H7 (cell line): ENCODE measurements at regions not wholly inside any gene's neighbourhood (a gene's known extent, or its start where the extent isn't known, plus 50 kb on each side); places are given as distances from the start of the nearest gene placed in this dataset.
"Not testable (repeated sequence)": the region's sequence is repeated elsewhere in the genome, so short reads cannot be mapped to it uniquely, and the experiment has no call there.

Source experiments
- DNase-seq: peaks from one replicate; pipeline ENCODE4 v3.0.0; 2012
- H3K27me3 ChIP-seq: 2 replicates; pipeline ENCODE4 v1.6.0; 2011; ENCODE audit warnings: mild to moderate bottlenecking, low read length; ENCODE audit not compliant: control insufficient read depth, insufficient read depth
- H3K36me3 ChIP-seq: replicated peaks from 2 replicates; pipeline ENCODE4 v1.5.1; 2011; ENCODE audit warnings: low read length; ENCODE audit not compliant: control insufficient read depth, insufficient read depth
- H3K4me3 ChIP-seq: 2 replicates; pipeline ENCODE4 v1.5.1; 2011; ENCODE audit warnings: low read depth, mild to moderate bottlenecking, control low read depth, low read length, moderate library complexity; ENCODE audit not compliant: insufficient read depth

DNA sequence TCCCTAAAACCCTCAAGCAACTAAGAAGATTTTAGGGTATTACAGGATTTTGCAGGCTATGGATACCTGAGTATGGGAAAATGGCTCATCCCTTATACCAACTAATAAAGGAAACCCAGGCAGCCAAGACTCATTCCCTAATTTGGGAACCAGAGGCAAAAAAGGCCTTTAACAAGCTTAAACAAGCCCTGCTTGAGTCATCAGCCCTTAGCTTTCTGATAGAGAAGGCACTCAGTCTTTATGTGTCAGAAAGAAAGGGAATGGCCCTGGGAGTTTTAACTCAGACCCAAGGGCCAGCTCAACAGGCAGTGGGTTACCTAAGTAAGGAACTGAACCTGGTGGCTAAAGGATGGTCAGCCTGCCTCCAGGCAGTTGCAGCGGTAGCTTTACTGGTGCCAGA is 96.9 kb upstream of the RMP24 start:
- Histone ChIP-seq H3K36me3 (no peaks in the 10 kb centered on the region), H3K4me3 (no peak overlapping the region), H3K27me3 (no peaks in the 10 kb centered on the region)
- DNase-seq: no peak

DNA sequence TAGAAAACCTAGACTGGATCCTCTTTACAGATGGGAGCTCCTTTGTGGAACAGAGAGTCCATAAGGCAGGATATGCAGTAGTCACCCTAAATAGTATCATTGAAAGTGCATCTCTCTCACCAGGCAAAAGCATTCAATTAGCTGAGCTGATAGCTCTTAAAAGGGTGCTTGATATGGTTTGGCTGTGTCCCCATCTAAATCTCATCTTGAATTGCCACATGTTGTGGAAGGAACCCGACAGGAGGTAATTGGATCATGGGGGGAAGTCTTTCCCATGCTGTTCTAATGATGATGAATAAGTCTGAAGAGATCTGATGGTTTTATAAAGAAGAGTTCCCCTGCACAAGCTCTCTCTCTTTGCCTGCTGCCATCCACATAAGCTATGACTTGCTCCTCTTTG is 96.2 kb upstream of the RMP24 start:
- no peaks in the 10 kb centered on the region for H3K36me3 ChIP-seq
- H3K4me3 ChIP-seq: no peak overlapping the region
- H3K27me3 ChIP-seq: no peaks in the 10 kb centered on the region
- no peak for DNase-seq

DNA sequence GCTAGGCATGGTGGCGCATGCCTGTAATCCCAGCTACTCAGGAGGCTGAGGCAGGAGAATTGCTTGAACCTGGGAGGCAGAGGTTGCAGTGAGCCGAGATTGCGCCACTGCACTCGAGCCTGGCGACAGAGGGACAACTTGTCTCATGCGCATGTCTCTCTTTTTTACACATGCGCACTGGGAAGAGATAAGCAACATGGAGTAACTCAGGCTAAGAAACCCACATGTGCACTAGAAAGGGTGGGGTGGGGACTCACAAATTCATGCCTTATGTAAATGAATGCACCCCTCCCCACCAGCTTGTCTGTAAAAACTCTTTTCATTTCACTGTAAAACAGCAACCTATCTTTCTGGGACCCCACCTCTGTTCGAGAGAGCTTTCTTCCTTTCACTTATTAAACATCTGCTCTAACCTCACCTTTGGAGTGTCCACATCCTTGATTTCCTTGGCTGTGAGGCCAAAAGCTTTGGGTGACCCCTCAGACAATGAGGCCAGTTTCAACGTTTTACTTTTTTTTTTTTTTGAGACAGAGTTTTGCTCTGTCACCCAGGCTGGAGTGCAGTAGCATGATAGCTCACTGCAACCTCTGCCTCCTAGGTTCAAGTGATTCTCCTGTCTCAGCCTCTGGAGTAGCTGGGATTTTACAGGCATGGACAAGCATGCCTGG is 91.6 kb upstream of the RMP24 start:
- Histone ChIP-seq H3K27me3 (no peaks in the 10 kb centered on the region), H3K4me3 (no peak overlapping the region), H3K36me3 (no peaks in the 10 kb centered on the region)
- no peak for DNase-seq

DNA sequence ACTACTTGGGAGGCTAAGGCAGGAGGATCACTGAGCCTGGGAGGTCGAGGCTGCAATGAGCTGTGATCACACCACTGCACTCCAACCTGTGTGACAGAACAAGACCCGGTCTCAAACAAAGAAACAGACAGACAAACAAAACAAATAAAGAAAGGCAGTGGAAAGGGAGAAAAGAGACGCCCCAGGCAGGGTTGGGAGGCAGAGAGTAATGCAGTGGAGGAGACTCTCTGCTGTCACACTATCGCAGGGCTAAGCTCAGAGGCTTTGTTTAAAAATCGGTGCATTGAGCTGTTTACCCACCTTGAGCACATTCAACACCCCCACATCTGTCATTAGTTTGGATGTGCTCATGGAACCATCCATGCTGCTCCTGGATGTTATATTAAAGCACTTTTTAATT is 84.2 kb upstream of the RMP24 start:
- no peaks in the 10 kb centered on the region for H3K36me3 ChIP-seq
- H3K27me3 ChIP-seq: no peaks in the 10 kb centered on the region
- H3K4me3 ChIP-seq: no peak overlapping the region
- DNase-seq: no peak

DNA sequence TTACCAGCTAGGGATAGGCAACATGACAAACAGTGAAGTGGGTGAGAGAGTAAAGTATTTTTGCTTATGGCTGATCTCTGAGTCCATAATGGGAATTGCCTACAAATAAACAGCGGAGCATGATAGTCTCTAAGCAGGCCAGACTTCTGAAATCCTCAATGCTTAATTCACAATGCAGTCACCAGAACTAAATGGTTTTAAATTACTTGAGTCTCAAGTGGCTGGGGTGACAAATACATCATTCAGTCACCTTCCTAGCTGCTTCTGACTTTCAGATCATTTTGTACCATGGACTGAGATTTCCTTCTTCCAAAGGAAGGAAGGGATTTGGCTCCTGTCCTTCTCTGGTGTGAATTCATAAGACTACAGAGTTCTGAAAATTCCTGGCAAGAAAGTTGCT is 82.8 kb upstream of the RMP24 start:
- no peak for DNase-seq
- H3K27me3 ChIP-seq: no peaks in the 10 kb centered on the region
- no peak overlapping the region for H3K4me3 ChIP-seq
- no peaks in the 10 kb centered on the region for H3K36me3 ChIP-seq

DNA sequence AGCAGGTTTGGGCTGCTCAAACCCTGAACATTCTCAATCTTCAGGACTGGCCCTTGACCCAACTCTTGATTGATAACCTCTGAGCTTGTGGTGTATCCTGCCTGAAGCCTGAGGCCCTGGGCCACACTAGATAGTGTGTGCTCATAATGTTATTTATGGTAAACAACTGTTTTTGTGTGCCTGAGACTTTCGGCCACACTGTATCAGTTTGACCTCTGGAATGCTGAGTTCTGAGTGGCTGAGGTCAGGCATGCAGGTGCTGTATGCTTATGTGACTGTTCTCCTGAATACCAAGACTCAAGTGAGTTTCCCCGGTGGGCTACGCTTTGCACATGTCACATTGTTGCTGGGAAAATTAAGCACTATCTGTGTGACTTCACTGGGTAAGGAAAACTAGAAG is 82.2 kb upstream of the RMP24 start:
- 0 out of 2 replicates have a peak, but pooled peaks cover 1% of the 10 kb centered on the region for H3K36me3 ChIP-seq
- H3K27me3 ChIP-seq: no peaks in the 10 kb centered on the region
- H3K4me3 ChIP-seq: no peak overlapping the region
- DNase-seq: no peak

DNA sequence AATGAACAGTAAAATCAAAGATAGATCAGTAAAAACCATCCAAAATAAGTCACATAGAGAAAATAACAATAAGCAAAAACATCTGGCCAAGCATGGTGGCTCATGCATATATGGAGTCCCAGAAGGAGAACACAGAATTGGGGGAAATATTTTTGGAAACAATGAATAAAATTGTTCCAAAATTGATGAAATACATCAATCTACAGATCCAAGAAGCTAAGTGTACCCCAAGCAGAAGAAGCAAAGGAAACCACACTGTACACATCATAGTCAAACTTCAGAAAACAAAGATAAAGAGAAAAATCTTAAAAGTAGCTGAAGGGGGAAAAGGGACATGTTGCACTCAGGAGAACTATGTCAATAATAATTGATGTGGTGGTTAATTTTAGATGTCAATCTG is 80.4 kb upstream of the RMP24 start:
- no peak for DNase-seq
- no peaks in the 10 kb centered on the region for H3K27me3 ChIP-seq
- H3K36me3 ChIP-seq: peaks cover 6% of the 10 kb centered on the region
- H3K4me3 ChIP-seq: no peak overlapping the region

DNA sequence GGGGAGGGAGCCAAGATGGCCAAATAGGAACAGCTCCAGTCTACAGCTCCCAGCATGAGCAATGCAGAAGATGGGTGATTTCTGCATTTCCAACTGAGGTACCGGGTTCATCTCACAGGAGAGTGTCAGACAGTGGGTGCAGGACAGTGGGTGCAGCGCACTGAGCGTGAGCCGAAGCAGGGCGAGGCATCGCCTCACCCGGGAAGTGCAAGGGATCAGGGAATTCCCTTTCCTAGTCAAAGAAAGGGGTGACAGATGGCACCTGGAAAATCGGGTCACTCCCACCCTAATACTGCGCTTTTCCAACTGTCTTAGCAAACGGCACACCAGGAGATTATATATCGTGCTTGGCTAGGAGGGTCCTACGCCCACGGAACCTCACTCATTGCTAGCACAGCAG is 75.0 kb upstream of the RMP24 start:
- not testable (repeated sequence) for H3K27me3 ChIP-seq, DNase-seq, H3K36me3 ChIP-seq, H3K4me3 ChIP-seq

DNA sequence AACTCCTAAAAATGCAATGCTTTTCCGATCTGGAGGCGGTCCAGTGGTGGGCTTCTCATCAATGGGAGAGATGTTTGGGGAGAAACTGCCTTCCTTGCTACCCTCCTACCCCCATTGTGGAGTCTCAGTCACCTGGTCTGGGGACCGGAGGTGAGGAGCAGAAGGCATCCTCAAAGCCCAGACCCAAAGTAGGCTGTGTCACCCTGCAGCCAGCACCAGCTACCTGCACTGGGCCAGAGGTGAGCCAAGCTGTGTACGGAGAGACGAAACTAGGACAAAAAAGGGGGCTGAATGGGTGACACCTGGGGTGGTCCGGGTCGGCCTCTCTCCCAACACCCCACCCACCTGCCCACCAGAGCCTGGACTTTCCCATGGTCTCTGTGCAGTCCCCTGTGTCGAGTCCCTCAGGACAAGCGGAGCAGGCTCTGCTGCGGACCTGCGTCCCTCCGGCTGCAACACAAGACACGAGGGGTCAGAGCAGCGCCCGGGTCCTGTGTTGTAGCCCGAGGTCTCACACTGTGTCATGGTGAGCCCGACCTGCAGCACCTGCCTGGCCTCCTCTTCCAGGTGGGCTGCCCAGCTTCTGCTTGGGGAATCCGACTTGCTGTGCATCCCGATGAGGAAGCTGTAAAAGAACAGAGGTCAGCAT is 68.0 kb upstream of the RMP24 start:
- Histone ChIP-seq H3K4me3 (no peak overlapping the region), H3K36me3 (peaks cover 7% of the 10 kb centered on the region), H3K27me3 (no peaks in the 10 kb centered on the region)
- no peak for DNase-seq

DNA sequence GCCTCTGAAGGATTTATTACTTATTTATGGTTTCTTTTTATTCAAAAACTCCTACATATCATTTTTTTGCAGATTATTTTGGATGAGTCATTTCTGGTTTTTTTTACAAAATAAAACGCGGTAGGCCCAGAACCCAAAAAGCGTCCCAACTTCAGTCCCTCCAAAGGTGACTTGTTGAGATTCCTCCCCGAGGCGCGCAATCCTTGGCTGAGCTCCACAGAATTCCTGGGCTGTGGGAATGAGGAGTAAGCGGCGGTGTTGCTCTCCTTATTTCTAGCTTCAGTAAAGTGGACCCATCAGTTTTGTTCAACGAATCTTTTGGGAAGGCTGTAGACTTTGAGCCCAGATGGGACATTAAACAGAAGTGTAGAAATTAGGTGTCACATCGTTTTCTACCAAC is 67.0 kb upstream of the RMP24 start:
- Histone ChIP-seq H3K36me3 (peaks cover 8% of the 10 kb centered on the region), H3K27me3 (no peaks in the 10 kb centered on the region), H3K4me3 (no peak overlapping the region)
- DNase-seq: no peak

DNA sequence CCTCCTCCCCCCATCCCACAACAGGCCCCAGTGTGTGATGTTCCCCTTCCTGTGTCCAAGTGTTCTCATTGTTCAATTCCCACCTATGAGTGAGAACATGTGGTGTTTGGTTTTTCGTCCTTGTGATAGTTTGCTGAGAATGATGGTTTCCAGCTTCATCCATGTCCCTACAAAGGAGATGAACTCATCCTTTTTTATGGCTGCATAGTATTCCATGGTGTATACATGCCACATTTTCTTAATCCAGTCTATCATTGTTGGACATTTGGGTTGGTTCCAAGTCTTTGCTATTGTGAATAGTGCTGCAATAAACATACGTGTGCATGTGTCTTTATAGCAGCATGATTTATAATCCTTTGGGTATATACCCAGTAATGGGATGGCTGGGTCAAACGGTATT is 66.2 kb upstream of the RMP24 start:
- not testable (repeated sequence) for H3K36me3 ChIP-seq, H3K27me3 ChIP-seq, H3K4me3 ChIP-seq, DNase-seq

DNA sequence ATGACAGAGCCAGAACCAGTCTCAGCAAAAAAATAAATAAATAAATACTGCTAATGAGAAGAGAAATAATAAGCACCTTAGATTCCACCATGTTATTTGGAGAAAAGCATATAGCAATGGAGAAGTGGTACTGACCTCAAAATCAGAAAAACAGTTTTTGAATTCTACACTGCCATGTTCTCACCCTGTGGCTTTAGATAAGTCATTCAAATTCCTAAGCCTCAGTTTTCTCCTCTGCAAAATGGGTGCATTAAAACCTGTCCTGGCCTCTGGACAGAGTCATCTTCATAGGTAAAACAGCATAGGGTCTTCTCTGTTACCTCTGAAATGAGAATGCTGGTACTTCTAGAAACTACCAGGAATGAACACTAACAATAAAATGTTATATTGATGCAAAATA is 62.2 kb upstream of the RMP24 start:
- H3K4me3 ChIP-seq: no peak overlapping the region
- peaks cover 3% of the 10 kb centered on the region for H3K36me3 ChIP-seq
- DNase-seq: no peak
- H3K27me3 ChIP-seq: no peaks in the 10 kb centered on the region

DNA sequence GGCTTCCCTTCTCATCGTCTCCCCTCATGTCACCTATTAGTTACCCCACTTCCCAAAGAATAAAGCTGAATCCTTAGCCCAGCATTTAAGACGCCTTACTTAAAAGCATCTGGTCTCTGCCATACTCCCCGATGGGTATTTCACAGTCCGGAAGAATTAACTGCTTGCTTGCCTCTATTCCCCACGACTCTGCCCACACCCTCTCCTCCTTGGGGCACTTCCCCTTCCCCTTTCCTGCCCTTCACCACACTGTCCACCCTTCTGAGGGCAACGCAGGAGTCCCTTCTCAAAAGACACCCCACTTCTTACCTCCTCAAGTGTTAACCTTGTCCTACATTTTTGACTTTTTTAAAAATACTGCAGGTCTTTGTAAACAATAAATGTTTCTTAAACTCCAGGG is 60.1 kb upstream of the RMP24 start:
- Histone ChIP-seq H3K27me3 (no peaks in the 10 kb centered on the region), H3K4me3 (no peak overlapping the region), H3K36me3 (peaks cover 3% of the 10 kb centered on the region)
- DNase-seq: peak; percentile 20

DNA sequence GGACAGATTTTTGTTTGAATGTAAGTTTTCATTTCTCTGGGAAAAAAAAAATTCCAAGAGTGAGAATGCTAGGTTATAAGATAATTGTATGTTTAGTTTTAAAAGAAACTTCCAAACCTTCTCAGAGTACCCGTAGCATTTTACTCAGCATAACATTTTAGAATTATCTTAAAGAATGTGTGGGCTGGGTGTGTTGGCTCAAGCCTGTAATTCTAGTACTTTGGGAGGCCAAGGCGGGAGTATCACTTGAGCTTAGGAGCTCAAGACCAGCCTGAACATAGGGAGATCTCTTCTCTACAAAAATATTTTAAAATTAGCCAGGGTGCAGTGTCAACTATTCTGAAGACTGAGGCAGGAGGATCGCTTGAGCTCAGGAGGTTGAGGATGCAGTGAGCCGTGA is 57.4 kb upstream of the RMP24 start:
- H3K4me3 ChIP-seq: no peak overlapping the region
- peaks cover 1% of the 10 kb centered on the region for H3K36me3 ChIP-seq
- no peaks in the 10 kb centered on the region for H3K27me3 ChIP-seq
- no peak for DNase-seq

DNA sequence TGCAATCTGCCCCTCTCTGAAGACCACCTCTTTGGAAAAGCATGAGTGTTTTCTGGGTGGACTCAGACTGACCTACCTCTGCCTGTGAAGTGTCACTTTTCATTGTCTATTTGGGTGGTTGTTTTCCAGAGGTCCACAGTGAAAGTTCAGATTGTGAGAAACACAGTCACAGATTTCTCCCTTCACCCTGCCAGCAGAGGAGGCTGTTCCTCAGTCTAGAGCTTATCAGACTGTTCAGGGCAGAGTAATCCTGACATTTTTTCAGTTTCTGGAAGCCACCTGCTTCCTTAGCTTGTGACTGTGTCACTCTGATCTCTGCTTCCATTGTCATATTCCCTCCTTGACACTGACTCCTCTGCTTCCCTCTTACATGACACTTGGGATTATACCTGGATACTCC is 55.4 kb upstream of the RMP24 start:
- no peaks in the 10 kb centered on the region for H3K27me3 ChIP-seq
- no peak overlapping the region for H3K4me3 ChIP-seq
- peak; percentile 28 for DNase-seq
- peaks cover under 1% of the 10 kb centered on the region; the same call in 1 of the 2 replicates for H3K36me3 ChIP-seq

DNA sequence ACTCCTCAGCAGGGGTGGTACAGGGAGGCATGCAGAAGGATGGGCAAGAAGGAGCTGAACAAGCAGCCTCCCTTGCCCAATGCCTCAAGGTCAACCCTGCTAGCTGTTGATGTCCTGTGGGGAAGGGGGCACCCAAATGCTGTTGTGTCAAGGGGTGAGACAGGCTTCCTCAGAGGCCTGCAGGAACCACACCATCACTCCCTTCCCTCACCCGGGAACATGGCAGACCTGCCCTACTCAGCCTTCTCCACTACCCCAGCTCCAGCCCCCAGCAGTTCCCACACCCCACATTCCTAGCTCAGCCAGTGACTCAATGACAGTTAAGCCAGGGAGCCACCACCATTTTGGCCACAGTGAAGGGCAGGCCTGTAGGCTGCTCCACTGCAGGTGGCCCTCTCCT is 53.9 kb upstream of the RMP24 start:
- Histone ChIP-seq H3K36me3 (peaks cover 2% of the 10 kb centered on the region), H3K27me3 (no peaks in the 10 kb centered on the region)

More for the DNA sequence above, 53.9 kb upstream of the RMP24 start:
- H3K4me3 ChIP-seq: no peak overlapping the region
- no peak for DNase-seq
